Coronary artery (tissue), 2 donors: ENCODE measurements at regions not wholly inside any gene's neighbourhood (a gene's known extent, or its start where the extent isn't known, plus 50 kb on each side); places are given as distances from the start of the nearest gene placed in this dataset.

Source experiments
- DNase-seq: peaks from one replicate; pipeline ENCODE4 v3.0.0-alpha.2; 2017; ENCODE audit warnings: low spot score
- H3K27ac ChIP-seq, 2 donors: fragments of 200-600 bp; sonication (generic); one replicate each; pipeline ENCODE4 v1.5.1; 2016 to 2019
- H3K4me3 ChIP-seq: fragments of 200-600 bp; sonication (generic); 2 replicates; pipeline ENCODE4 v1.5.1; 2016; ENCODE audit warnings: mild to moderate bottlenecking, moderate library complexity
- CTCF ChIP-seq: fragments of 200-600 bp; sonication (generic); IDR thresholded peaks from one replicate; pipeline ENCODE4 v1.5.1; 2019; ENCODE audit warnings: antibody characterized with exemption

GRCh38 chr14:85391892-85392291 lies 138.1 kb upstream of the FLRT2 start:
- no peak for TF ChIP-seq CTCF
- no peak overlapping the region for H3K4me3 ChIP-seq
- no peak for DNase-seq
- no peak overlapping the region for H3K27ac ChIP-seq

- no peak for DNase-seq
Observed at GRCh38 chr14:85399186-85399585, 130.8 kb upstream of the FLRT2 start.

GRCh38 chr14:85400678-85401077 lies 129.3 kb upstream of the FLRT2 start:
- H3K4me3 ChIP-seq = no peak overlapping the region
- DNase-seq = no peak
- H3K27ac ChIP-seq = no peak overlapping the region
- no peak for TF ChIP-seq CTCF

More at GRCh38 chr14:85399186-85399585, 130.8 kb upstream of the FLRT2 start:
- H3K4me3 ChIP-seq = no peak overlapping the region
- H3K27ac ChIP-seq = no peak overlapping the region
- no peak for TF ChIP-seq CTCF

GRCh38 chr14:85401384-85401783 lies 128.6 kb upstream of the FLRT2 start:
- TF ChIP-seq CTCF = no peak
- no peak for DNase-seq
- Histone ChIP-seq H3K27ac (no peak overlapping the region), H3K4me3 (no peak overlapping the region)

- Histone ChIP-seq H3K27ac (no peak overlapping the region), H3K4me3 (no peak overlapping the region)
- no peak for DNase-seq
- no peak for TF ChIP-seq CTCF
Observed at GRCh38 chr14:85402569-85403162, 127.3 kb upstream of the FLRT2 start.

GRCh38 chr14:85409481-85410210 lies 120.3 kb upstream of the FLRT2 start:
- Histone ChIP-seq H3K4me3 (no peak overlapping the region), H3K27ac (no peak overlapping the region)
- DNase-seq = no peak
- TF ChIP-seq CTCF = no peak

GRCh38 chr14:85412756-85413155 lies 117.2 kb upstream of the FLRT2 start:
- no peak overlapping the region for H3K4me3 ChIP-seq
- no peak for DNase-seq
- TF ChIP-seq CTCF = no peak
- H3K27ac ChIP-seq = no peak overlapping the region
